ENCODE measurements at regions not wholly inside any gene's neighbourhood (a gene's known extent, or its start where the extent isn't known, plus 50 kb on each side); places are given as distances from the start of the nearest gene placed in this dataset.

DNA sequence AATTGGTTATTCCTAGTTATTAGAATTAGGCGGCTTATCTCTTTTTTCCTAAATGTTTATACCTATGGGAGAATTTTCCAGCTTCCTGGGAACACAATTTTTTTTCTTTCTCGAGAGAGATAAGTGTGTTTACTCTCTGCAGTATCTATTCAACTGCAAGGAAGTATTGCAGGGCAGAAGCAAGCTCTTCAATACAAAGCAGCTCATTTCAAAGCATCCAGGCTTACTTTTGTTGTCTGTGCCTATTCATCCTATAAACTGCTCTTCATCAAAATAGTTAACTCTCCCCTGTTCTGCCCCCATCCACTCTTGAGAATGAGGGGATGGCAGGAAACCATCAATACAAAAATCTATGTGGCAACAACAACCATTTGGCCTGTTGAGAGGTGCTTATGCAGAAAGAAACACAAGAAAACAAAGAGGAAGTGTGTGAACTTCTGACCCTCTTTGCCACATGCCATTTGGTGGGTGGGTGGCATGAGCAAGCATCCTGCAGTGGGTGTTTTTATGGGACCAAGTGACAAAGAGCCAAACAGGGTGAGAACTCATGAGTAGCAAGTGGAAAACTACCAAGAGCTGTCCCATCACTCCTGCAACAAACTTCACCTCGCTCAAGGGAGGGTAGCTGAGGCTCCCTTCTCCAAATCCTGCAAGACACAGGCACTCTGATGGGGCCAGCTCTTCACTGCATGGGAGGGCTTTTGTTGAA lies 50.6 kb upstream of the MRPS6 start:
- no peak overlapping the region for H3K9ac ChIP-seq (ENCODE audit: low read length)
- H3K27ac ChIP-seq (ENCODE audit: low read length): no peak overlapping the region
- H4K20me1 ChIP-seq (ENCODE audit: insufficient read depth): no peaks in the 10 kb centered on the region
- no peak overlapping the region for H3K4me3 ChIP-seq (ENCODE audit: low read length)
- no peaks in the 10 kb centered on the region for H3K9me3 ChIP-seq (ENCODE audit: low read length)
- H3F3A ChIP-seq (ENCODE audit: insufficient read depth, low read length, poor library complexity, severe bottlenecking): no peaks in the 10 kb centered on the region
- H3K27me3 ChIP-seq (ENCODE audit: insufficient read depth, low read depth, low read length): no peaks in the 10 kb centered on the region
- H3K9me2 ChIP-seq (ENCODE audit: insufficient read depth, low read length): no peaks in the 10 kb centered on the region
- no peaks in the 10 kb centered on the region for H3K36me3 ChIP-seq (ENCODE audit: insufficient read depth, low read length)
- no peak overlapping the region for H3K4me2 ChIP-seq (ENCODE audit: low read length)
- no peaks in the 10 kb centered on the region for H3K79me2 ChIP-seq (replicated peaks; ENCODE audit: insufficient read depth, low read length)
- H2AFZ ChIP-seq (ENCODE audit: low read depth, low read length): no peak overlapping the region
- TF ChIP-seq MXI1 (conservative IDR thresholded peaks at IDR 0.05; ENCODE audit: poor library complexity, severe bottlenecking) (no peak), EZH2 (IDR thresholded peaks at IDR 0.05; ENCODE audit: borderline replicate concordance, insufficient read depth, low read length, poor library complexity, severe bottlenecking) (no peak), EP300 (conservative IDR thresholded peaks at IDR 0.05; ENCODE audit: poor library complexity, severe bottlenecking) (no peak), RAD21 (conservative IDR thresholded peaks at IDR 0.05) (no peak), TAF1 (IDR thresholded peaks at IDR 0.05; ENCODE audit: low read depth) (no peak), SMC3 (conservative IDR thresholded peaks at IDR 0.05; ENCODE audit: poor library complexity) (no peak), POLR2AphosphoS5 (IDR thresholded peaks at IDR 0.05) (no peak)
- TF ChIP-seq, protein P1, sequence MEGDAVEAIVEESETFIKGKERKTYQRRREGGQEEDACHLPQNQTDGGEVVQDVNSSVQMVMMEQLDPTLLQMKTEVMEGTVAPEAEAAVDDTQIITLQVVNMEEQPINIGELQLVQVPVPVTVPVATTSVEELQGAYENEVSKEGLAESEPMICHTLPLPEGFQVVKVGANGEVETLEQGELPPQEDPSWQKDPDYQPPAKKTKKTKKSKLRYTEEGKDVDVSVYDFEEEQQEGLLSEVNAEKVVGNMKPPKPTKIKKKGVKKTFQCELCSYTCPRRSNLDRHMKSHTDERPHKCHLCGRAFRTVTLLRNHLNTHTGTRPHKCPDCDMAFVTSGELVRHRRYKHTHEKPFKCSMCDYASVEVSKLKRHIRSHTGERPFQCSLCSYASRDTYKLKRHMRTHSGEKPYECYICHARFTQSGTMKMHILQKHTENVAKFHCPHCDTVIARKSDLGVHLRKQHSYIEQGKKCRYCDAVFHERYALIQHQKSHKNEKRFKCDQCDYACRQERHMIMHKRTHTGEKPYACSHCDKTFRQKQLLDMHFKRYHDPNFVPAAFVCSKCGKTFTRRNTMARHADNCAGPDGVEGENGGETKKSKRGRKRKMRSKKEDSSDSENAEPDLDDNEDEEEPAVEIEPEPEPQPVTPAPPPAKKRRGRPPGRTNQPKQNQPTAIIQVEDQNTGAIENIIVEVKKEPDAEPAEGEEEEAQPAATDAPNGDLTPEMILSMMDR (IDR thresholded peaks at IDR 0.05; ENCODE audit: poor library complexity, severe bottlenecking): no peak
- TF ChIP-seq, protein P2, sequence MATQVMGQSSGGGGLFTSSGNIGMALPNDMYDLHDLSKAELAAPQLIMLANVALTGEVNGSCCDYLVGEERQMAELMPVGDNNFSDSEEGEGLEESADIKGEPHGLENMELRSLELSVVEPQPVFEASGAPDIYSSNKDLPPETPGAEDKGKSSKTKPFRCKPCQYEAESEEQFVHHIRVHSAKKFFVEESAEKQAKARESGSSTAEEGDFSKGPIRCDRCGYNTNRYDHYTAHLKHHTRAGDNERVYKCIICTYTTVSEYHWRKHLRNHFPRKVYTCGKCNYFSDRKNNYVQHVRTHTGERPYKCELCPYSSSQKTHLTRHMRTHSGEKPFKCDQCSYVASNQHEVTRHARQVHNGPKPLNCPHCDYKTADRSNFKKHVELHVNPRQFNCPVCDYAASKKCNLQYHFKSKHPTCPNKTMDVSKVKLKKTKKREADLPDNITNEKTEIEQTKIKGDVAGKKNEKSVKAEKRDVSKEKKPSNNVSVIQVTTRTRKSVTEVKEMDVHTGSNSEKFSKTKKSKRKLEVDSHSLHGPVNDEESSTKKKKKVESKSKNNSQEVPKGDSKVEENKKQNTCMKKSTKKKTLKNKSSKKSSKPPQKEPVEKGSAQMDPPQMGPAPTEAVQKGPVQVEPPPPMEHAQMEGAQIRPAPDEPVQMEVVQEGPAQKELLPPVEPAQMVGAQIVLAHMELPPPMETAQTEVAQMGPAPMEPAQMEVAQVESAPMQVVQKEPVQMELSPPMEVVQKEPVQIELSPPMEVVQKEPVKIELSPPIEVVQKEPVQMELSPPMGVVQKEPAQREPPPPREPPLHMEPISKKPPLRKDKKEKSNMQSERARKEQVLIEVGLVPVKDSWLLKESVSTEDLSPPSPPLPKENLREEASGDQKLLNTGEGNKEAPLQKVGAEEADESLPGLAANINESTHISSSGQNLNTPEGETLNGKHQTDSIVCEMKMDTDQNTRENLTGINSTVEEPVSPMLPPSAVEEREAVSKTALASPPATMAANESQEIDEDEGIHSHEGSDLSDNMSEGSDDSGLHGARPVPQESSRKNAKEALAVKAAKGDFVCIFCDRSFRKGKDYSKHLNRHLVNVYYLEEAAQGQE (IDR thresholded peaks at IDR 0.05; ENCODE audit: borderline replicate concordance): no peak

DNA sequence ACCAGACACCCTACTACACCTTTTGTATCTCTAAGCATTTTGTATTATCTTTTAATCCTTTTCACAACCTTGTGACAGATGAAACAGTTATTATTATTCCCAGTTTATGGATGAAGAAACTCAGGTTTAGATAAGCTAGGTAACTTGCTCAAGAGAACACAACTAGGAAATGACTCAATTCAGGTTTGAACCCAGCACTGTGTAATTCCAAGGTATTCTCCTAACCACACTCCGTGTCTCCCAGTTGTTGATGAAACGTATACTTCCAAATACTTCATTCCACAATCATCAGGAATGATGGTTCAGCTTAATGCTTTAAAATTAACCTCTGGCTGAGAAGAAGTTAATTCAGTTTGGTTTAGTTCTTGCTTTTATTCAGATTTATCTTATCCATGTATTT lies 51.7 kb upstream of the MRPS6 start:
- H2AFZ ChIP-seq (ENCODE audit: low read depth, low read length): no peak overlapping the region
- no peaks in the 10 kb centered on the region for H3K9me2 ChIP-seq (ENCODE audit: insufficient read depth, low read length)
- no peaks in the 10 kb centered on the region for H3K27me3 ChIP-seq (ENCODE audit: insufficient read depth, low read depth, low read length)
- no peaks in the 10 kb centered on the region for H3K9me3 ChIP-seq (ENCODE audit: low read length)
- H3K36me3 ChIP-seq (ENCODE audit: insufficient read depth, low read length): no peaks in the 10 kb centered on the region
- H3K27ac ChIP-seq (ENCODE audit: low read length): no peak overlapping the region
- no peak overlapping the region for H3K9ac ChIP-seq (ENCODE audit: low read length)
- H3K4me2 ChIP-seq (ENCODE audit: low read length): no peak overlapping the region
- no peak overlapping the region for H3K4me3 ChIP-seq (ENCODE audit: low read length)
- no peaks in the 10 kb centered on the region for H3F3A ChIP-seq (ENCODE audit: insufficient read depth, low read length, poor library complexity, severe bottlenecking)
- H4K20me1 ChIP-seq (ENCODE audit: insufficient read depth): no peaks in the 10 kb centered on the region
- no peaks in the 10 kb centered on the region for H3K79me2 ChIP-seq (replicated peaks; ENCODE audit: insufficient read depth, low read length)
- TF ChIP-seq POLR2AphosphoS5 (IDR thresholded peaks at IDR 0.05) (no peak), TAF1 (IDR thresholded peaks at IDR 0.05; ENCODE audit: low read depth) (no peak), RAD21 (conservative IDR thresholded peaks at IDR 0.05) (no peak), SMC3 (conservative IDR thresholded peaks at IDR 0.05; ENCODE audit: poor library complexity) (no peak), EZH2 (IDR thresholded peaks at IDR 0.05; ENCODE audit: borderline replicate concordance, insufficient read depth, low read length, poor library complexity, severe bottlenecking) (no peak), MXI1 (conservative IDR thresholded peaks at IDR 0.05; ENCODE audit: poor library complexity, severe bottlenecking) (no peak), EP300 (conservative IDR thresholded peaks at IDR 0.05; ENCODE audit: poor library complexity, severe bottlenecking) (no peak)
- TF ChIP-seq, protein P1 (IDR thresholded peaks at IDR 0.05; ENCODE audit: poor library complexity, severe bottlenecking): no peak
- TF ChIP-seq, protein P2 (IDR thresholded peaks at IDR 0.05; ENCODE audit: borderline replicate concordance): no peak
